Activated CD4-positive, alpha-beta T cell treated with anti-CD3 and anti-CD28 coated beads for 4 hours (primary cell): ENCODE measurements at regions not wholly inside any gene's neighbourhood (a gene's known extent, or its start where the extent isn't known, plus 50 kb on each side); places are given as distances from the start of the nearest gene placed in this dataset.

ENCODE experiments used
- DNase-seq, 2 donors: peaks; one replicate each; pipeline ENCODE4 v3.0.0-alpha.2; 2020

GRCh38 chr3:117096549-117096948 lies 387.0 kb downstream of the TUSC7 start:
- no peak for DNase-seq

- no peak for DNase-seq
Measured at GRCh38 chr3:117097351-117097750, 387.8 kb downstream of the TUSC7 start.

- DNase-seq, result no peak
Measured at GRCh38 chr3:117101697-117102096, 392.1 kb downstream of the TUSC7 start.

GRCh38 chr3:117102426-117102825 lies 392.8 kb downstream of the TUSC7 start:
- DNase-seq, result no peak

- no peak for DNase-seq
Measured at GRCh38 chr3:117103675-117104074, 394.1 kb downstream of the TUSC7 start.

- DNase-seq, result no peak
Measured at GRCh38 chr3:117104381-117104780, 394.8 kb downstream of the TUSC7 start.

- DNase-seq, result no peak
Measured at GRCh38 chr3:117104792-117105191, 395.2 kb downstream of the TUSC7 start.

GRCh38 chr3:117105686-117106085 lies 396.1 kb downstream of the TUSC7 start:
- no peak for DNase-seq

GRCh38 chr3:117106396-117106795 lies 396.8 kb downstream of the TUSC7 start:
- no peak for DNase-seq

- DNase-seq, result no peak
Measured at GRCh38 chr3:117107946-117108345, 398.4 kb downstream of the TUSC7 start.

GRCh38 chr3:117109178-117109577 lies 399.6 kb downstream of the TUSC7 start:
- no peak for DNase-seq

GRCh38 chr3:117114517-117115265 lies 405.1 kb downstream of the TUSC7 start:
- no peak for DNase-seq

- DNase-seq, result no peak
Measured at GRCh38 chr3:117117188-117117936, 407.8 kb downstream of the TUSC7 start.

GRCh38 chr3:117118604-117119003 lies 409.0 kb downstream of the TUSC7 start:
- DNase-seq, result no peak

- no peak for DNase-seq
Measured at GRCh38 chr3:117120014-117120413, 410.4 kb downstream of the TUSC7 start.

- no peak for DNase-seq
Measured at GRCh38 chr3:117122609-117123008, 413.0 kb downstream of the TUSC7 start.

GRCh38 chr3:117126460-117126859 lies 416.9 kb downstream of the TUSC7 start:
- no peak for DNase-seq

GRCh38 chr3:117126946-117127546 lies 417.5 kb downstream of the TUSC7 start:
- DNase-seq, result no peak

- no peak for DNase-seq
Measured at GRCh38 chr3:117128133-117128532, 418.6 kb downstream of the TUSC7 start.

- DNase-seq, result no peak
Measured at GRCh38 chr3:117128872-117129271, 419.3 kb downstream of the TUSC7 start.

GRCh38 chr3:117129516-117129915 lies 419.9 kb downstream of the TUSC7 start:
- no peak for DNase-seq

GRCh38 chr3:117130222-117130621 lies 420.6 kb downstream of the TUSC7 start:
- DNase-seq, result no peak

GRCh38 chr3:117131259-117131658 lies 421.7 kb downstream of the TUSC7 start:
- DNase-seq, result no peak

GRCh38 chr3:117133066-117133465 lies 423.5 kb downstream of the TUSC7 start:
- DNase-seq, result no peak
